D721Med (cell line): ENCODE measurements at regions not wholly inside any gene's neighbourhood (a gene's known extent, or its start where the extent isn't known, plus 50 kb on each side); places are given as distances from the start of the nearest gene placed in this dataset.

Experiments used
- DNase-seq: peaks from one replicate; pipeline ENCODE4 v3.0.0; 2011; ENCODE audit warnings: low spot score; ENCODE audit not compliant: insufficient read length
- FAIRE-seq: peaks from 2 replicates; lab custom pipeline; 2011; peaks lifted over from hg19 to GRCh38; lab: Jason Lieb, UNC
- TF ChIP-seq, protein P1 (sequence below): IDR thresholded peaks from 2 replicates; pipeline ENCODE4 v1.5.1; 2012; ENCODE audit warnings: mild to moderate bottlenecking, control low read depth; ENCODE audit not compliant: insufficient read depth; ENCODE audit errors: missing control alignments

- TF ChIP-seq, protein P1, sequence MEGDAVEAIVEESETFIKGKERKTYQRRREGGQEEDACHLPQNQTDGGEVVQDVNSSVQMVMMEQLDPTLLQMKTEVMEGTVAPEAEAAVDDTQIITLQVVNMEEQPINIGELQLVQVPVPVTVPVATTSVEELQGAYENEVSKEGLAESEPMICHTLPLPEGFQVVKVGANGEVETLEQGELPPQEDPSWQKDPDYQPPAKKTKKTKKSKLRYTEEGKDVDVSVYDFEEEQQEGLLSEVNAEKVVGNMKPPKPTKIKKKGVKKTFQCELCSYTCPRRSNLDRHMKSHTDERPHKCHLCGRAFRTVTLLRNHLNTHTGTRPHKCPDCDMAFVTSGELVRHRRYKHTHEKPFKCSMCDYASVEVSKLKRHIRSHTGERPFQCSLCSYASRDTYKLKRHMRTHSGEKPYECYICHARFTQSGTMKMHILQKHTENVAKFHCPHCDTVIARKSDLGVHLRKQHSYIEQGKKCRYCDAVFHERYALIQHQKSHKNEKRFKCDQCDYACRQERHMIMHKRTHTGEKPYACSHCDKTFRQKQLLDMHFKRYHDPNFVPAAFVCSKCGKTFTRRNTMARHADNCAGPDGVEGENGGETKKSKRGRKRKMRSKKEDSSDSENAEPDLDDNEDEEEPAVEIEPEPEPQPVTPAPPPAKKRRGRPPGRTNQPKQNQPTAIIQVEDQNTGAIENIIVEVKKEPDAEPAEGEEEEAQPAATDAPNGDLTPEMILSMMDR: no peak
- DNase-seq (no peak), FAIRE-seq (no peak)
Observed at GRCh38 chr18:64983497-64984238, 767.1 kb upstream of the CDH7 start.

DNA sequence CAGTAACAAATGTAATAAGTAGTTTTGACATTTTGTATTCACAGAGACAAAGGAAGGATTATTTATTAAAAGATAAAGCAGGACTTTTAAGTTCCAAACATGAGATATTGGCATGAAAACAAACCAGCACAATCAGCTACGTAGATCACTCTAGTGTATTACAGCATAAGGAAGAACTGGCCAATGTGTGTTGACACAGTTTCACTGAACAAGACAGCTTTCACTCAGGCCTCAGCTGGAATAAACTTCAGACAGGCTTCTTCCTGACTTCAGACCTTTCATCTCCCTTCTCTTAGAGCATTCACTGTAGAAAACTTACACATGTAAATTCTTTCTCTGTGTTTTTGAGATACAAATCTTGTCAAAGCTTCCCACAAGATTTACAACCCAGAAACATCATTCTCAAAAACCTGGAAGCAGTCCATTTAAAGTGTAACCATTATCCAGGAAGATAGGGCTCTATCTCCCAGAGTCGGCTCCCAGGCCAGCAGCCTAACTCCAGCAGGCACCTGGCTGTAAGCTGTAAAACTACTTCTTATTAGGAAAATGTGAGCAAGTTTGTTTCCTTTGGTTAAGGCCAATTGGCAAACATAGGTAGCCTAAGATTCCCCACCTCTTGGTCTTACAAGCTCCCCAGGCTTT is 768.3 kb upstream of the CDH7 start:
- TF ChIP-seq, protein P1: no peak
- no peak for DNase-seq
- FAIRE-seq: peak; percentile 100

DNA sequence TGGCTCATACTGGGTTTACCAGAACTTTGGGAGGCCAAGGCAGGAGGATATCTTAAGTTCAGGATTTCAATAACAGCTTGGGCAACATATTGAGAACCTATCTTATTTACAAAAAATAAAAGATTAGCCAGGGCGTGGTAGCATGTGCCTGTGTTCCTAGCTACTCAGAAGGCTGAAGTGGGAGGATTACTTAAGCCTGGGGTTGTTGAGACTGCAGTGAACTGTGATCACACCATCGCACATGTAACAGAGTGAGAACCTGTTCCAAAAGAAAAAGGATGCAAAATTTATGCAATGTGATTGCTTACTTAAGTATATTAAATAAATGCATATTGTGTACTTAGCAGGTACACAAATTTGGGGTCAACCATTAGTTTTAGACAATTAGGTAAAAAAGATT is 768.9 kb upstream of the CDH7 start:
- no peak for DNase-seq
- TF ChIP-seq, protein P1: no peak
- no peak for FAIRE-seq

- TF ChIP-seq, protein P1: no peak
- no peak for FAIRE-seq
- no peak for DNase-seq
Observed at GRCh38 chr18:64979791-64980190, 771.0 kb upstream of the CDH7 start.

DNA sequence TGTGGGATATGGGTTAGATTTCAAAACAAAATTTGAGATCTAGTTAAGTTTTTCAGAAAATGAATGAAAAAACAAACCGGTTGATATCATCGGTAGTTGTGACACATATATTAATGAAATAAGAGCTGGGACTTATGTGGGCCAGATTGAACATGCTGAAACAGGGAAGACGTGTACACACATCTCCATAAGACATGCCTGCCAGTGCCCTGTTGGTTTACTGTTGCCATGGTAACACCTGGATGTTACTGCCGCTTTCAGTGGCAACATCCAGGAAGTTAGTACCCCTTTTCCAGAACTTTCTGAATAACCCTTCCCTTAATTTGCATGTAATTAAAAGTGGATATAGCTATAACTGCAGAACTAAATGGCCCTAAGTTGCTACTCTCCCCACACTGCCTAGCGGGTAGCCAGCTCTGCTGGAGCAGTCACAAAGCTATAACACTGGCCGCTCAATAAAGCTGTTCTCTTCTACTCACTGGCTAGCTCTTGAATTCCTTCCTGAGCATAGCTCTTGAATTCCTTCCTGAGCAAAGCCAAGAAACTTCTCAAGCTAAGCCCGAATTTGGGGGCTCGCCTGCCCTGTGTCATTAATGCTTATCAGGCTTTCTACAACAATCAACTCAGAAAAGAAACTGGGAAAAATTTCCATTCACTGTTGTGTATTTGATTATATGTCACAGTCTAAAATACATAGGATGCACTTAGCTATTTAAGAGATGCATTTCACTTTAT is 776.3 kb upstream of the CDH7 start:
- no peak for FAIRE-seq
- DNase-seq: no peak
- TF ChIP-seq, protein P1: no peak

DNA sequence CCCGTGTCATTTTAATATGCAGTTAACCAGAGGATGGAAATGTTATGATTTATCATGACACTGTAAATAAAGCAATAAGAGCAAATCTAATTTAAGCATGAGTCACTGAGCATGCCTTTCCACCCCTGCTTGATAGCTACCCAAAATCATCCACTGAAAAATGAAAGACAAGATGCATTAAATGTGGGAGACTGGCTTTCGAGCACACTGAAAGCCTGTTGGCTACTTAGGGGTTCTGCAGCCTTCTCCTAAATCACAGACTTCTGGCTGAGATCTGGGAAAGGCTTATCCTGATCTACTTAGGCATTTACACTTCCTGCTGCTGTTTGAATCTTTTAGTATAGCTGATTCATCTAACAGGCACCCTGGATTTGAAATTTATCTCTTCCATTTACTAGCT is 778.3 kb upstream of the CDH7 start:
- FAIRE-seq (peak; percentile 100), DNase-seq (no peak)
- TF ChIP-seq, protein P1: no peak
